ENCODE measurements at regions not wholly inside any gene's neighbourhood (a gene's known extent, or its start where the extent isn't known, plus 50 kb on each side); places are given as distances from the start of the nearest gene placed in this dataset.

DNA sequence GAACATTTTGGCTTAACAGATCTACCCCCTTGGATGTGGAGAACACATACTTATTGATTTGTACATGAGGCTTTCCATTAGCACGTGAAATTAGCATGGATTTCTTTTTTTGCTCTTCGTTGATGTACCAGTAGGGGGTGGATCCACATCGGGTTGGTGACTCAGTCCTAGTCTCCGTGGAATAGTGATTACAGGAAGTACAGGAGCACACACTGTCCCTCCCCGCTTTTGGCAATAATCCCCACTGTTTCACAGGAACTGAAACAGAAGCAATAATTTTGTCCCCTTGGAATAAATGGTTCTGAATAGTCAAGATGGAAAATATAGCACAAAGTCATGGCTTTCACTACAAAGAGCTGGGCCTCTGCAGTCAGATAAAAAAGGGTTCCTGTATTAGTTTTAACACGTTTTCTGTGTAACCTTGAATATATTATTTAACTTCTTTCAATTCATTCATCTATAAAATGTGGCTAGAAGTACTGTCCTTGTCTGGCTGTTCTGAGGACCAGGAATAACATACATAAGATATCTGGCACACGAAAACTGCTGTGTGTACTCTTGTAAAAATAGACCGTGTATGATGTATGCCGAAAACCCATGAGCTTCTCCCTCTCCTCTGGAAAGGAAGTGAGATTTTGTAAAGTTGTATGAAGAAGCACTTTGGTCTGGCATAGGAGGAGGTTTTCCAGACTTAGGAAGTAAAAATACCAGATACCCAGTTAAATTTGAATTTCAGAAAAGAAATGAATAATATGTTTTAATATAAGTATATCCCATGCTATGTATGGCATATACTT lies 229.2 kb downstream of the GALR1 start:
- Histone ChIP-seq H3K36me3 (no peaks in the 10 kb centered on the region), H3K4me3 (no peak overlapping the region), H3K27ac (no peak overlapping the region), H3K9me3 (no peaks in the 10 kb centered on the region), H3K4me1 (no peaks in the 10 kb centered on the region), H3K27me3 (no peaks in the 10 kb centered on the region)
- peak in 1 of 3 donors; percentile 49 for DNase-seq
- no peak for TF ChIP-seq POLR2A (IDR thresholded peaks at IDR 0.05)
- TF ChIP-seq, protein P1, sequence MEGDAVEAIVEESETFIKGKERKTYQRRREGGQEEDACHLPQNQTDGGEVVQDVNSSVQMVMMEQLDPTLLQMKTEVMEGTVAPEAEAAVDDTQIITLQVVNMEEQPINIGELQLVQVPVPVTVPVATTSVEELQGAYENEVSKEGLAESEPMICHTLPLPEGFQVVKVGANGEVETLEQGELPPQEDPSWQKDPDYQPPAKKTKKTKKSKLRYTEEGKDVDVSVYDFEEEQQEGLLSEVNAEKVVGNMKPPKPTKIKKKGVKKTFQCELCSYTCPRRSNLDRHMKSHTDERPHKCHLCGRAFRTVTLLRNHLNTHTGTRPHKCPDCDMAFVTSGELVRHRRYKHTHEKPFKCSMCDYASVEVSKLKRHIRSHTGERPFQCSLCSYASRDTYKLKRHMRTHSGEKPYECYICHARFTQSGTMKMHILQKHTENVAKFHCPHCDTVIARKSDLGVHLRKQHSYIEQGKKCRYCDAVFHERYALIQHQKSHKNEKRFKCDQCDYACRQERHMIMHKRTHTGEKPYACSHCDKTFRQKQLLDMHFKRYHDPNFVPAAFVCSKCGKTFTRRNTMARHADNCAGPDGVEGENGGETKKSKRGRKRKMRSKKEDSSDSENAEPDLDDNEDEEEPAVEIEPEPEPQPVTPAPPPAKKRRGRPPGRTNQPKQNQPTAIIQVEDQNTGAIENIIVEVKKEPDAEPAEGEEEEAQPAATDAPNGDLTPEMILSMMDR (IDR thresholded peaks at IDR 0.05): peak in 3 of 6 experiments; percentile 13 to 34 (median 33)

- H3K4me1 ChIP-seq: no peaks in the 10 kb centered on the region
- H3K27ac ChIP-seq: no peak overlapping the region
- H3K27me3 ChIP-seq: no peaks in the 10 kb centered on the region
- H3K9me3 ChIP-seq: no peaks in the 10 kb centered on the region
- TF ChIP-seq, protein P1 (IDR thresholded peaks at IDR 0.05): no peak
- TF ChIP-seq POLR2A (IDR thresholded peaks at IDR 0.05): no peak
- no peaks in the 10 kb centered on the region for H3K36me3 ChIP-seq
- no peak overlapping the region for H3K4me3 ChIP-seq
- no peak for DNase-seq
Observed at GRCh38 chr18:77481541-77481940, 231.9 kb downstream of the GALR1 start.

- TF ChIP-seq, protein P1 (IDR thresholded peaks at IDR 0.05): no peak
- no peak for TF ChIP-seq POLR2A (IDR thresholded peaks at IDR 0.05)
- H3K36me3 ChIP-seq: no peaks in the 10 kb centered on the region
- H3K4me3 ChIP-seq: no peak overlapping the region
- H3K9me3 ChIP-seq: no peaks in the 10 kb centered on the region
- no peaks in the 10 kb centered on the region for H3K4me1 ChIP-seq
- no peaks in the 10 kb centered on the region for H3K27me3 ChIP-seq
- DNase-seq: no peak
- H3K27ac ChIP-seq: no peak overlapping the region
Observed at GRCh38 chr18:77482190-77483085, 232.8 kb downstream of the GALR1 start.

- TF ChIP-seq, protein P1 (IDR thresholded peaks at IDR 0.05): no peak
- TF ChIP-seq POLR2A (IDR thresholded peaks at IDR 0.05): no peak
- no peak overlapping the region for H3K4me3 ChIP-seq
- no peaks in the 10 kb centered on the region for H3K4me1 ChIP-seq
- H3K27ac ChIP-seq: no peak overlapping the region
- no peaks in the 10 kb centered on the region for H3K27me3 ChIP-seq
- H3K36me3 ChIP-seq: no peaks in the 10 kb centered on the region
- DNase-seq: no peak
- no peaks in the 10 kb centered on the region for H3K9me3 ChIP-seq
Observed at GRCh38 chr18:77486985-77487384, 237.3 kb downstream of the GALR1 start.

DNA sequence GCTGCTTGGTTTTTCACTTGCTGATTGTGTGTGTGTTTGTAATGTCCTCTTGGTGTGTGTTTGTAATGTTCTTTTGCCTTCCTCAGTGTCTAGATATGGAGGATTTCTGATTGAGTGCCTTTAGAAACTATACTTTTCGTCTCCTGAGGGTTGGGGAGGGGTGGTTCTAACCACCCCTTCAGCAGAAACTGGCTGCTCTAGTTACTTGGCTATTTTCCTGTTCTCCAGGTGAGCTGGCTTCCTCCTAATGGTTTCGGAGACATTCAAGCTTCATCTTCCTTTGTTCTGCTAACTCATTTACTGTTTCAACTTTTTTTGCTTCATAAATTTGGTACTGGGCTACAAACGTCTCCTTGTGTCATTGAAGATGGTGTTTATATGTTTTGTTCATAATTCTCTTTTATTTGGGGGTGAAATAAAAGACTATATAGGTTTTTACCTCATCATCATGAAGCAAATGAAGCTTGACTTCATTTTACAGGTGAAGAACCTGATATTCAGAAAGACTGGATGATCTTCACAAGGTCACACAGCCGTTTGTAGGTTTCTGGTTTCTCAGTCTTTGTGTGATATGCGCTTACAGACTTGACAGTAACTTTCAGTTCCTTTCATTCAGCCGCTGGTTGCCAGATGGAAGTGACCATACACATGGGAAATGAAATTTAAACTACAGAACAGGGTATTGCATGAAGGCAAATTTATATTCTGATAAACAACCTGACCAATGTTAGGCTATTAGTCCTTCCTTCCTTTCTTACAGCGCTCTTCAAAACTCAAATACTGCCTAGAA lies 238.5 kb downstream of the GALR1 start:
- DNase-seq: no peak

More for the DNA sequence above, 238.5 kb downstream of the GALR1 start:
- Histone ChIP-seq H3K4me3 (no peak overlapping the region), H3K4me1 (no peaks in the 10 kb centered on the region), H3K9me3 (no peaks in the 10 kb centered on the region), H3K27ac (no peak overlapping the region), H3K36me3 (no peaks in the 10 kb centered on the region), H3K27me3 (no peaks in the 10 kb centered on the region)
- TF ChIP-seq POLR2A (IDR thresholded peaks at IDR 0.05): no peak
- TF ChIP-seq, protein P1 (IDR thresholded peaks at IDR 0.05): no peak
